ENCODE measurements at regions not wholly inside any gene's neighbourhood (a gene's known extent, or its start where the extent isn't known, plus 50 kb on each side); places are given as distances from the start of the nearest gene placed in this dataset.

GRCh38 chr13:76638882-76639281 is 247.3 kb downstream of the KCTD12 start:
- TF ChIP-seq, protein P1, sequence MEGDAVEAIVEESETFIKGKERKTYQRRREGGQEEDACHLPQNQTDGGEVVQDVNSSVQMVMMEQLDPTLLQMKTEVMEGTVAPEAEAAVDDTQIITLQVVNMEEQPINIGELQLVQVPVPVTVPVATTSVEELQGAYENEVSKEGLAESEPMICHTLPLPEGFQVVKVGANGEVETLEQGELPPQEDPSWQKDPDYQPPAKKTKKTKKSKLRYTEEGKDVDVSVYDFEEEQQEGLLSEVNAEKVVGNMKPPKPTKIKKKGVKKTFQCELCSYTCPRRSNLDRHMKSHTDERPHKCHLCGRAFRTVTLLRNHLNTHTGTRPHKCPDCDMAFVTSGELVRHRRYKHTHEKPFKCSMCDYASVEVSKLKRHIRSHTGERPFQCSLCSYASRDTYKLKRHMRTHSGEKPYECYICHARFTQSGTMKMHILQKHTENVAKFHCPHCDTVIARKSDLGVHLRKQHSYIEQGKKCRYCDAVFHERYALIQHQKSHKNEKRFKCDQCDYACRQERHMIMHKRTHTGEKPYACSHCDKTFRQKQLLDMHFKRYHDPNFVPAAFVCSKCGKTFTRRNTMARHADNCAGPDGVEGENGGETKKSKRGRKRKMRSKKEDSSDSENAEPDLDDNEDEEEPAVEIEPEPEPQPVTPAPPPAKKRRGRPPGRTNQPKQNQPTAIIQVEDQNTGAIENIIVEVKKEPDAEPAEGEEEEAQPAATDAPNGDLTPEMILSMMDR (IDR thresholded peaks at IDR 0.05; ENCODE audit: low read depth, low read length): no peak
- TF ChIP-seq, protein P2, sequence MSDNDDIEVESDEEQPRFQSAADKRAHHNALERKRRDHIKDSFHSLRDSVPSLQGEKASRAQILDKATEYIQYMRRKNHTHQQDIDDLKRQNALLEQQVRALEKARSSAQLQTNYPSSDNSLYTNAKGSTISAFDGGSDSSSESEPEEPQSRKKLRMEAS (IDR thresholded peaks at IDR 0.05; ENCODE audit: low read depth, low read length): no peak
- TF ChIP-seq MYC (IDR thresholded peaks at IDR 0.05; ENCODE audit: low read depth, low read length): no peak
